ENCODE measurements at regions not wholly inside any gene's neighbourhood (a gene's known extent, or its start where the extent isn't known, plus 50 kb on each side); places are given as distances from the start of the nearest gene placed in this dataset.
"Not testable (repeated sequence)": the region's sequence is repeated elsewhere in the genome, so short reads cannot be mapped to it uniquely, and the experiment has no call there.

DNA sequence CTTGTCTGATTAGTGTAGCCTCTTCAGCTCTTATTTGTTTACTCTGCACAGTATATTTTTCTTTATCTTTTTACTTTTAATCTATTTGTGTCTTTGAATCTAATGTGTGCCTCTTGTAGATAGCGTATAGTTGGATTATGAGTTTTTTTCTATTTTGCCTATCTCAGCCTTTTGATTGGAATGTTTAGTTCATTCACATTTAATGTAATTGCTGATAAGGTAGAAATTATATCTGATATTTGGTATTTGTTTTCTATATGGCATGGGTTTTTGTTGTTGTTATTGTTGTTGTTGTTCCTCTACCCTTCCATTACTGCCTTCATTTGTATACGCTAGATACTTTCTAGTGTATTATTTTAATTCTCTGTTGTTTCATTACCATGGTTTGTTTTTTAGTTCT, 131.7 kb upstream of the GRIK3 start:
- no peak for DNase-seq

DNA sequence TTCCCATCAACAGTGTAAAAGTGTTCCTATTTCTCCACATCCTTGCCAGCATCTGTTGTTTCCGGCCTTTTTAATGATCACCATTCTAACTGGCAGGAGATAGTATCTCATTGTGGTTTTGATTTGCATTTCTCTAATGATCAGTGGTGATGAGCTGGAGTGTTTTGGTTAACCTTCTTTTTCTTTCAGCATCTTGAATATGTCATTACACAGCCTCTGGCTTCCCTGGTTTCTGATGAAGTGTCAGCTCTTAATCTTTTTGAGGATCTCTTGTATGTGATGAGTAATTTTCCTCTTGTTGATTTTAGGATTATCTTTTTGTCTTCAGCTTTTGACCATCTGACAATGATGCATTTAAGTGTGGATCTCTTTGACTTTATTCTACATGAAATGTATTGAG, 133.2 kb upstream of the GRIK3 start:
- DNase-seq = no peak

DNA sequence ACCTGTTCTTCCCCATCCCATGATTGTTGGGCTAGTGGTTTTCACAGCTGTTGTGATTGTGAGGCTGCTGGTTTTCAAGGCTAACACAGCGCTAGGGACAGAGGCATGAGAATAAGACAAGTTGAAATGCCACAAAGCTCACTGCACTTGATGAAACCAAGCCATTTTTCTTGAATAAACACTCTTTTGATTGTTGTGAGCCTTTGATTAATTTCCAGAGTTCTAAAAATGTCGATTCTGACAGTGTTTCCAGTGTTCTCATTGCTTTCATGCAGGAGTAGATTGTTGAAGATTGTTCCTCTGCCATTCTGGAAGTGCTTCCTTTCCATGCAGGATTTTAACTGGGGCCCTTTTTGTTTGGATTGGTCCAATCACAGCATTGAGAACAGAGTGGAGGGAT, 134.9 kb upstream of the GRIK3 start:
- DNase-seq = no peak

DNA sequence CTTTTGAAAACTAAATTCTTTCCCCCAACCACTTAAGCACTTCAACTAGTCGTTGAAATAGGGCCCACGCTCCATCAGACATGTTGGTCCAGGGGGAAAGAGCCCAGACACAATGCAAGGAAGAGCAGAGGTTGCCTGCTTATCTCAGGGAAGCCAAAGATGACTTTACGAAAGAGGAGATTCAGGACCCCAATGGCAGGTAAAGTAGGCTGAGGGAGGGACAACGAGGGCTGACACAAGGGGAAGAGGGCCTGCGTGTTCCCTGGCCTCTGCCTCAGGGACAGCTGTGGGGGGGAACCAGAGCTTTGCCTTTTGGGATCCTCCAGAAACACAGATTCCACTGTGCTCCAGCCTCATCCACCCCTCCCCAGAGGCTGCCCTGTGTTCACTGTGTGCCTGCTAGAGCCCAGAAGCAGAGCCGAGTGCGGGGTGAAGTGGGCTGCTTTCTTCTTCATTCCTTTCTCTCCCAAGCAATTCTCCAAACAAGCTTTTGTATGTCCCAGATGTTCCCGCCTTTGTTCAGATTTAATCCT, 135.5 kb upstream of the GRIK3 start:
- DNase-seq = no peak

DNA sequence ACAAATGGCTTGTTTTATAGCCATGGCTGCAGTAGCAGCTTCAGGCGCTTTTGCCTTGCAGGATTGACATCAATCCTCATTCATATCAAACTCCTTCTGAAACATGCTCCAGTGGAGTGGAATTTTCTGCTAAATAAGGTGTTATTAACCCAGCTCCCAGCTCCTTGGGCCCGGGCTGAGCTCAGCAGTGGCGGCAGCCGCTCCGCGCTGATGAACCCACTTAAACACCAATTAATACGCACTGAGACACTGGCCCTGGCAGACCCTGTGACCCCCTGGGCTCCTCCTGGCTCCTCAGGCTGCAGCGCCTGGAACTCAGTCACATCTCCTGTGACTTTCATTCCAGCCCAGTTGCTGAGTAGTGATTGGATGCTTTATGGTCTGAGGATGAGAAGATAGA, 137.4 kb upstream of the GRIK3 start:
- DNase-seq = no peak

DNA sequence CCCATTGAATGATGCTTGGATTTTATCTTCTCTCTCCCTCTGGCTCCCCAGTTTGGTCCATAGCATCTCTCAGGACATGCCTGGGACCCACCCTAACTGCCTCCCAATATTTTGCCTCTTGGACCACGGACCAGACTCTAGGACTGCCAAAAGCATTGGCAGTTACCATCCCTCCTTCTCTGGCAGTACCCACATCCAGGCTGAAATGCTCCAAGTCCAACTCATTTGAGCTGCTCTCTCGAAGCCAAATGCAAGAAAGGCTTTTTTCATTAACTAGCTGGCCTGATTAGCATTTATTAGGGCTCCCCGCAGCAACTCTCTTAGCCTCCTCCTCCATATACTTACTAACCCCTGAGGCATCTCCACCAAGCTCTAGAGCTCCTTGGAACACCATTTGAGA, 140.0 kb upstream of the GRIK3 start:
- no peak for DNase-seq

DNA sequence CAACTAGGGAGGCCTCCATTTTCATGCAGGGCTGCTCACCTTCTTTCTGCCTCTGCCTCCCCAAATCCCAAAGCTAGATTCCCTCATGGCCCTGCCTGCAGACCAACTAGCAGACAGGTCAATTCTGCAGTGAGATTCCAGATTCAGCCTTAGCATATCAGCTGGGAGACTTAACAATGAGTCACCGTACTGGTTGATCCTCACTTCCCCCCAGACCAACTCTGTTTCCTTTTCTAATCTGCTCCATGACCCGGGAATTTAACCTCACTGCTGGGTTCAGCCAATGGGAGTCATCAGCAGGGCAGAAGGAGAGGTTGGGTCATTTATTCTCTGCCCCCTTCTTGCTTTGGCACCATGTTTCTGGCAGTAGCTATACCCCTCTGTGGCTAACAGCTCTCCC, 140.6 kb upstream of the GRIK3 start:
- no peak for DNase-seq

DNA sequence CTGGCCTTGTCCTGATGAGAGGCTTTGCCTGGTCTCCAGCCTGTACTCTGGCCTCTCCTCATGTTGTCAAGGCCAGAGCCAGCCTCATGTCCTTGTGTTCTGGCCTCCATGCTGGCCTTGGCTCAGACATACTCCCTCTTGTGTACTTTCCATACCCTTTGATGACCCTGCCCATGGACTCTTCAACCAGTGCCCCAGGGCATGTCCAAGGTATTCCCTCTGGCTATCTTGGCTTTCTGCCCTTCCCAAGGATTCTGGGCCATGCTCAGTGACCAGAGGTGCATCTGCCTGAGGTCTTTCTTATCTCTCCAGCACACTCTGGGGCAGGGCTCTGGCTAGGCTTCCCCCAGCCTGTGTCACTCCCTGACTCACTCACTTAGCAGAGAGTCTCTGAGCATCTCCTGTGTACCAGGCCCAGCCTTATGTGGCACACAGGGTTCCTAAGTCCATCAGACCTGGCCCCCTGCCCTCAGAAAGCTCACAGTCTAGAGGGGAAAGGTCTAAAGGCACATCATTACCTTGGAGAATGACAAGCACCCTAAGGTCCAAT, 141.4 kb upstream of the GRIK3 start:
- DNase-seq = no peak

DNA sequence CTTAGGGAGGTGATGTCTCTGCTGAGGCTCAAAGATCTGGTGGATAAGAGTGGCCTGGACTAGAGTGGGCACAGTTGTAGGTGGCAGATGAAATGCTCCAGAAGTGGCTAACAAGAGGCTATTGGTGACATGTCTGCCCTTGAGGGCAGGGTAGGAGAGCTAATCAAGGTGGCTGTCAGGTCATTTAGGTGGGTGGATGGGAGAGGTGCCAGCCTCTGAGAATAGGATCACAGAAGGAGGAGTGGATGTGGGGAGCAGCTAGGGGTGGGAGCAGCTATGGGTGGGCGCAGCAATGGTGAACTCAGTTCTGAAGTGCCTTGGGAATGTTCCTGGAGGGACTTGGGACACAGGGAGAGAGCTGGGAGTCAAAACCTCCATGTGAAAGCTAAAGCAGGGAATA, 142.0 kb upstream of the GRIK3 start:
- no peak for DNase-seq

DNA sequence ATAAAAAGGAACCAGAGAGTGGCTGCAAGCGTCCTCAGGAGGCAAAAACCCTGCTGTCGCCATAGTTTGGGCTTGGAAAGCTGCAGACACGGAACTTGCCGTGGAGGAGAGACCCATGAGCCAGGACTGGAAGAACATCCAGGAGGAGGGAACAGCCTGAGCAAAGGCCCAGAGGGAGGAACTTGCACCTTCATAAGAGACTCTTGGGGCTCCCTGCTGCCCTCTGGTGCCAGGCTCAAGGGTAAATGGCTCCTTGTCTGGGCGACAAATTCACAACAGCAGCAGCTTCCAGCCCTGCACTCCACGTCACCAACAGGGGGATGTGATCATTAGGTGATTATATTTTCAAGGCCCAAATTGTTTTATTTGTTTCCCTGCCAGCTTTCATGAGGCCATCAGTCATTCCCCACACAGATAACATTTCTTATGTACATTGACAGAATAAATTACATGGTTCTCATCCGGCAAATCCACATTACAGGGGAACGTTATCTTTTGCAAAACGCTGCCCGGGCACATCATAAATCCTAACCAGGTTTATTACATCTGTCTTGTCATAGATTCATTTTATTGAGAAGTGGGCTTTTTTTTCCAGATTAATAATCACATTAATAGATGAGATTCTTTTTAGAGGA, 143.0 kb upstream of the GRIK3 start:
- peak; percentile 46 to 53 for DNase-seq

DNA sequence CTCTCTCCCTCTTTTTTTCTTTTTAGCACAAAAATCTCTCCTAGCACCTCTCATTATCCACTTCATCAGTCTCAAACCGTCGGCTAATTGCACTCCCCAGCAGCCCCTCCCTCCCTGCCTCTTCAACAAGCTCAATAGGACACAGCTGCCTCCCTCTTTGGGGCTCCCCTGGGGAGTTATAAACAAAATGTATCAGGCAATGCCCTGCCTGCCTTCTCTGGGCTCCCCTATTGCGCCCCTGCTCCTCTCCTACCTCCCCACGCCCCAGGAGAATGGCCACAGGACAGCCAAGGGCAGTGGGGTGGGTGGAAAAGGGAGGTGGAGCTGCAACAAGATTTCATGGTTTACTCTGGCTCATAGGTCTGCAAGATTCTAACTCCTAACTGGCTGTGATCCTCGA, 147.1 kb upstream of the GRIK3 start:
- DNase-seq = no peak

DNA sequence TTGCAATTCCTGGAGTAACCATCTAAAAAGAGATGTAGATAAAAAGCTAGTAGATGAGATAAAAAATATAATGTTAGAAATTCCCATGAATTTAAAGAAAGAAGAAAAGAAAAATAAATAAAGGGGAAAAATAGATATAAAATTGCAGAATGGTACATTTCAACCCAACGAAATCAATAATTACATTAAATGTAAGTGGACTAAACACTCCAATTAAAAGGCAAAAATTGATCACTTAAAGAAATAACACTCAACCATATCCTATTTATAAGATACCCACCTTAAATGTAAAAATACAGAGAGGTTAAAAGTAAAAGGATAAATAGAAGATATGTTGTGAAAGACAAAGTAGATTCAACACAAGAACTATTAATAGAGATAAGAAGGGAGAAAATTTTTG, 150.5 kb upstream of the GRIK3 start:
- DNase-seq = no peak

DNA sequence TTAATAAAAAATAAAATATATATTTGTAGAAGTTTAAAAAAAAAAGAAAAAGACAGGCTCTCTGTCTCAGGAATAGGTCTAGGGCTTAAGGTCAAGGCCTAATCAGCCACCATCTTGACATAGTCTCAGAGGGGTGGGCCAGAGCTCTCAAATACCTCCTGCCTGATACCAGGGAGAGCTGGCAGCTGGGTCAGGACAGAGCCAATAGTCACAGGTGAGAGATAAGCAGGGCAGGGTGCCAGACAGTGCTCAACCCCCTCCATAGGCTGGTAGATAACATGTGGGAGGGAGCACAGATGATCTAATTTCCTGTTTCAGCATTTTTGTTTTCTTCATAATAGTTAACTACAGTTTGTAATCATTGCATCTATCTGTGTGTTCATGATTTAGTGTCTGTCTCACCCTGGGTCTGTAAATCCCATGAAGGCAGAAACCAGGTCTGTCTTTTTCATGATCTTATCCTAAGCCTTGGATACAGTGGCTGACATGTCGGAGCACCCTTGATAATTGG, 152.0 kb upstream of the GRIK3 start:
- DNase-seq = no peak

DNA sequence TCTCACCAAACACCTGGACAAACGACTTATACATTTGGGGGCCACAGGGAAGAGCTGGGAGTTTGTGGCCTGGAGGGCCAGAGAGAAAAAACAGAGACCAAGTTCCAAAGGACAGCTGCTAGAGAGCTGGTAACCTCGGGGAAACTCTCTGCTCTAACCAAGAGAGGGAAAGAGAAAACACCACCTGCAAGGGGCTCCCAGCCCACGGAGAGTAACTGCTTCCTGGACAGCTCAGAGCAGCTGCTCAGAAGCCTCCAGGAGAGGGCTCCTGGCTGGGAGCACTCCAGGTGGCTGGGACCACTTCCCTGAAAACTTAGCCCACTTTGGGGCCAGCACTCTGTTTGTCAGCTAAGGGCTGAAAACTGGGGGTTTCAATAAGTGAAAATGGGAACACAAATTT, 154.8 kb upstream of the GRIK3 start:
- DNase-seq = no peak

DNA sequence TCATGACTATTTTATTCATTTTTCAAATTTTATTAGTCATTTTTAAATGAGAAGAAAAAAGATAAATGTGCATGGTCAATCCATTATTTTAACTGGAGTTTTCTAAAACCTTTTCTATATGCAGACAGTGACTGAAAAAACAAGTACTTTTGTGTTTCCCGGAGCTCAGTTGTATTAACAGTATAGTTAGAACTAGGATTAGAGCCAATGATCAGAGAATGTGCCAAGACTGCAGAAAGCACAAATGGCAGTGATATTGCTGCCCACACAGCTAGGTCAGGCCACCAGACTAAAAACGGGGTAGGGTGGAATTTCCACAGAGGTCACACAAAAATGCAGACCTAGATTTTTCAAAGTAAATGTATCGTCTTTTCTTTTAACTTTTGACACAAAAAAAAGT, 163.1 kb upstream of the GRIK3 start:
- no peak for DNase-seq

DNA sequence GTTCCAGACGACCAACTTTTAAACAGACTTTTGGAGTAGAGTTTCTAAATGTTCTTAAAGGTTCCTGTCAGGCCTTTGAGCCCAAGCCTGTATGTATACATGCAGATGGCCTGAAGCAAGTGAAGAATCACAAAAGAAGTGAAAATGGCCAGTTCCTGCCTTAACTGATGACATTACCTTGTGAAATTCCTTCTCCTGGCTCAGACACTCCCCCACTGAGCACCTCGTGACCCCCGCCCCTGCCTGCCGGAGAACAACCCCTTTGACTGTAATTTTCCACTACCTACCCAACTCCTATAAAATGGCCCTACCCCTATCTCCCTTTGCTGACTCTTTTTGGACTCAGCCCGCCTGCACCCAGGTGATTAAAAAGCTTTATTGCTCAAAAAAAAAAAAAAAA, 180.0 kb upstream of the GRIK3 start:
- DNase-seq = not testable (repeated sequence)

DNA sequence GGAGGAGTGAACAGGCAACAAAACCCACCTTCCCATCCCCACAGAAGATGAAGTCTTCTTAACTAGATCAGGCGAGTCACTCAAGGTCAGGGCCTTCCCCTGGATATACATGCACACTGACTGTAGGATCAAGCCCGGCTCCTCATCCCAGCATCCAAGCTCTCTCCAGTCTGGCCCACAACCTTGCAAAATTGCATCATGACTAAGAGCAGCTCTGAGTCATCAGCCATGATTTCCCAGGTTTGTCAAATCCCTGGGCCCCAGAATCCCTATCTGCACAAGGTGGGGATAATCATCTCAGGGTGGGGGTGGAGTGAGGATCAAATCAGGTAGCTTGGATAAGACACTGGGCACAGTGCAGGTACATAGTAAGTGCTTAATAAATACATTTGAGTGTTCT, 199.3 kb upstream of the GRIK3 start:
- no peak for DNase-seq

DNA sequence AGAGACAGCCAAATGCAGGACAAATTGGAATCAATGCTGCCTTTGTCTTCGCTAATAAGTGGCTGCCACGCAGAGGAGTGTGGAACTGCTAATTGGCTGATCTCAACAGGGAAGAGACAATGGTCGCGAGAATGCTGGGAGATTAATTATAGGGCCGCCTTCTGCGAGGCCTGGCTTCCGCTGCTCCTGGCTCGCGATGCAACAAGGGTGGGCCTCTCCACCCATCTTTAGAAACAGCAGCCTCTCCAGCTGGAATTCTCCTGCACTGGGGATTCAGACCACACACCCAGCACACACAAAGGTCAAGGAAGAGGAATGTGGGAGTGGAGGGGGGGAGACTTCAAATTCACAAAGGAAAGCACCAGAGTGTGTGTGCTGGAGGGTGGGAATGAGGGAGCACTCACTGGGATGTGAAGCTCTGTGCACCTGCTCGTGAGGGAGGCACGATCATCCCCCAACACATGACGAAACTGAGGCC, 200.7 kb upstream of the GRIK3 start:
- no peak for DNase-seq

DNA sequence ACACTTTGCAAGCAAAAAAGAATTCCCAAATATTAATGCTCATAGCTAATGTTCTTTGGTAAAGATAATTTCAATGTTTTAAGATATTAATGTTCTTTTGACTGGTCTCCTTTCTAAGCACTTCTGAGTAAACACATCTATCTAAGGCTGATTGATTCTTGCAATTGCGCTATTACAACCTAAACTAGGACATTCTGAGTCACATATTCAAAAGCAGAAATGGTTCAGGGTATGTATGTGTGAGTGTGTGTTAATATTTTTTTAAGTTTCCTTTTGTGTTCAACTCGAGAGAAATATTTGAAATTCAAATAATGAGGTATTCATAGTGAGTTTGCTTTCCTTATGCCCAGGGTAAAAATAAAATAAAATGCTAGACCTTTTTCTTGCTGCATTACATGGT, 203.6 kb upstream of the GRIK3 start:
- DNase-seq = no peak

DNA sequence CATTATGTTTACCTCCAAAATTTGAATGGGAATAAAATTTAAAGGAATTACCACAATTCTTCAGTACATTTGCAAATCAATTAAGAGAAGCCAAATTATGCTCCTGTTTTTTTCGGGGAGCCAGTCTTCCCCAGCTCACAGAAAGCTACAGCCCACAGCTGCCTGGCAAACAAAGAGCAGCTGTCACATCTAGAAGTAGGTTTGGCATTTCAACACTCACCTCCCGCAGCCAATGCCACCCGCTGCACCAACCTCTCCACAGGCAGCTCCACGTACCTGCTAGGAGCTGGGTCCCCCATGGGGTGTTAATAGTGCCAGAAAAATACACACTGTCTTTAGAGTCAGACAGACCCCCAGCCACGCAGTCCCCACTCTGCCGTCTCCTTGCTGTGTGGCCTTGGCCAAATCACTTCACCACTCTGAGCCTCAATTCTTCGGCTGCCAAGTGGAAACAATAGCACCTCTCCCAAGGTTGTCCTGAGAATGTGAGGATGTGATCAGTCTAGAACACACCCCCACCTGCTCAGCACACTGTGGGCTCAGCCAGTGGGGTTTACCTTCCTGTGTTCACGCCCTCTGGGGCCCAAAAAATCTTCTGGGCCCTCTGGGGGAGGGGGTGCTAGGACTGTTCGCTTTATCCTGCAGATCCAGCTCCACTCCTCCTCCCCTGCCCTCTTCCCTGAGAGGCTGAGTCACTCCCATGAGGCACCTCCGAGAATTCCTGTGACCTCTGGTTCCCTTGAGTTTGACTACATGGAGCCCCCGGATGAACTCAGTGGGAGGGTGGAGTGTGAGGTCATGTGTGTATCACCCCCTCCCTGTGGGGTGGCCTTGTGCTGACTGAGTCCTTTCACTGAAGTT, 204.3 kb upstream of the GRIK3 start:
- DNase-seq = no peak

DNA sequence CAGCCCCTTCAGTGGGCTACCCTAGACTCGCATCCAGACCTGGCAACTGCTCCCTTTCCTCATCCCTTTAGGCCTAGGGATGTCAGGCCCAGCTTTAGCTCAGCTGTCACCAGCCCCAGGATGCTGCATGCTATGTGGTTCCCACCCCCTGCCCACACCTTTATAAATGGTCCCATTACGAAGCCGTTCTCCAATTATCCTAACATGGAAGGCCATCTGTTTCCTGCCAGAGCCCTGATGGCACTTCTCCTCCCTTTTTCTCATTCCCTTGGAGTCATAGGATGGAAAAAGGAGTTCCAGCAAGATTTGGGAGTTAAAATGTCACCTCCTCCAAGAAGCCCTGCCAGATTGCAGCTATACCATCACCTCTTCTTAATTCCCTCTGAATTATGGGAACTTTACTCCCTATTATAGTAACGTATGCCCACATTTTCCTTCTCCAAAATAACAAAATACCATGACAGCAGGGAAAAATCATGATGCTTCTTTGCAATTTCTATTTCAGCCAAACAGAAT, 205.0 kb upstream of the GRIK3 start:
- no peak for DNase-seq

DNA sequence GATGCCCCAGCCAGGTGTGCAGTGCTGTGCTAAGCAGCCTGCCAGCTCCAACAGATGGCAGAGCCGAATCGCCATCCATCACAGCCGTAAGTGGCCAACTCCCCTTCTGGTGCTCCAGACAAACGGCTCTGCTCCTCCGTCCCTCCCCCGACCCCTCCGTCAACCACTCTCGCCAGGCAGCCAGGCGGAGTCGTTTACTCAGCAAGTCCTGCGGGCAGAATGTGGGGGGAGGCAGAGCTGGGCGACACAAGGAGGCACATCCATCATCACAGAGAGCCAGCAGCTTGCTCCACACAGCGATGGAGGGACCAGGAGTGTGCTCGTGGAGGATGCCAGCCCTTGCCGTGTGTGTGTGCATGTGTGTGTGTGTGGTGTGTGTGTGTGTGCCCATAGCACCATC, 206.6 kb upstream of the GRIK3 start:
- no peak for DNase-seq

DNA sequence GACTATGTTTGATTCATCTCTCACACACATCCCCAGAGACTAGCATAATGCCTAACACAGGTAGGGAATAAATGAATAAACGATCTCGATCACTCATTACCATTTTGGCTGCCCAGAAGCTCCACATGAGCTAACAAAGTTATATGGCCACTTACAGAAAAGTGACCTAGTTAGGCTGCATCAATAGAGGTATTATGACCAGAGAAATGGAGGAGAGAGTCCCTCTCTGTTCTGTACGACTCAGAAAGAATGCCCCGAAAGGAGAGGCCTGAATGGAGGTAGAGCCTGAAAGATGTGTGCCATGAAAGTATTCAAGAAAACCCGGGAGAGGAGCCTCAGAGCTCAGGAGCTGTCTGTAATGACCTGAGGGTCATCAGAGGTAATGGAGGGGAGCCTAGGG, 208.2 kb upstream of the GRIK3 start:
- DNase-seq = no peak

Measured in AML-193 (cell line).